ENCODE measurements at regions not wholly inside any gene's neighbourhood (a gene's known extent, or its start where the extent isn't known, plus 50 kb on each side); places are given as distances from the start of the nearest gene placed in this dataset.

DNA sequence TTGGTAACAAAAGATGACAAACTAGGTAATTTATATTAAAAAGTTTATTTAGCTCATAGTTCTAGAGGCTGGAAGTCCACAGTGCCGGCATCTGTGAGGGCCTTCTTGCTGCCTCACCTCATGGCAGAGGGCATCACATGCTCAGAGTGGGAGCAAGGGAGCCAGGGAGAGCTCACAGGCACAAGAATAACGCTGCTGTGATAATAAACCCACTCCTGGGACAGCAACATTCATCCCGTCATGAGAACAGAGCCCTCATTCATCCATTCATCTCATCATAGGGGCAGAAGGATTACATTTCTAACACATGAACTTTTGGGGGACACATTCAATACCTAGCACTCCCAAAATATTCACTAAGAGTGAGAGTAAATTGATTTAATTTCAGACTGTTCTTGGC is 170.6 kb upstream of the AKR1E2 start:
- Mint-ChIP-seq H3K36me3 (ENCODE audit: low read depth, unreplicated experiment) (no peaks in the 10 kb centered on the region), H3K4me3 (ENCODE audit: unreplicated experiment) (no peak overlapping the region), H3K27ac (ENCODE audit: unreplicated experiment) (peak overlapping the region; percentile 70), H3K27me3 (ENCODE audit: low read depth, unreplicated experiment) (no peaks in the 10 kb centered on the region), H3K4me1 (ENCODE audit: low read depth, unreplicated experiment) (peaks cover 8% of the 10 kb centered on the region), H3K9me3 (ENCODE audit: unreplicated experiment) (no peaks in the 10 kb centered on the region)
- Histone ChIP-seq H3K27ac (ENCODE audit: low read depth, low read length) (no peak overlapping the region), H3K4me1 (ENCODE audit: insufficient read depth, low read length) (no peaks in the 10 kb centered on the region), H3K4me3 (ENCODE audit: insufficient read depth, low read depth, low read length) (no peak overlapping the region), H4K20me1 (ENCODE audit: insufficient read depth, low read length) (no peaks in the 10 kb centered on the region), H3K36me3 (ENCODE audit: insufficient read depth, low read length) (no peaks in the 10 kb centered on the region), H3K4me2 (ENCODE audit: low read length) (no peak overlapping the region), H3K27me3 (ENCODE audit: insufficient read depth, low read length) (no peaks in the 10 kb centered on the region), H3K9ac (ENCODE audit: low read length) (no peak overlapping the region), H2AFZ (ENCODE audit: low read depth, low read length) (no peak overlapping the region), H3K9me3 (ENCODE audit: insufficient read depth, low read depth, low read length) (no peaks in the 10 kb centered on the region), H3K79me2 (ENCODE audit: insufficient read depth, low read length) (no peaks in the 10 kb centered on the region)
- no peak for DNase-seq (ENCODE audit: low read depth)
- FAIRE-seq, result no peak
- TF ChIP-seq, protein P1, sequence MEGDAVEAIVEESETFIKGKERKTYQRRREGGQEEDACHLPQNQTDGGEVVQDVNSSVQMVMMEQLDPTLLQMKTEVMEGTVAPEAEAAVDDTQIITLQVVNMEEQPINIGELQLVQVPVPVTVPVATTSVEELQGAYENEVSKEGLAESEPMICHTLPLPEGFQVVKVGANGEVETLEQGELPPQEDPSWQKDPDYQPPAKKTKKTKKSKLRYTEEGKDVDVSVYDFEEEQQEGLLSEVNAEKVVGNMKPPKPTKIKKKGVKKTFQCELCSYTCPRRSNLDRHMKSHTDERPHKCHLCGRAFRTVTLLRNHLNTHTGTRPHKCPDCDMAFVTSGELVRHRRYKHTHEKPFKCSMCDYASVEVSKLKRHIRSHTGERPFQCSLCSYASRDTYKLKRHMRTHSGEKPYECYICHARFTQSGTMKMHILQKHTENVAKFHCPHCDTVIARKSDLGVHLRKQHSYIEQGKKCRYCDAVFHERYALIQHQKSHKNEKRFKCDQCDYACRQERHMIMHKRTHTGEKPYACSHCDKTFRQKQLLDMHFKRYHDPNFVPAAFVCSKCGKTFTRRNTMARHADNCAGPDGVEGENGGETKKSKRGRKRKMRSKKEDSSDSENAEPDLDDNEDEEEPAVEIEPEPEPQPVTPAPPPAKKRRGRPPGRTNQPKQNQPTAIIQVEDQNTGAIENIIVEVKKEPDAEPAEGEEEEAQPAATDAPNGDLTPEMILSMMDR (IDR thresholded peaks at IDR 0.05; ENCODE audit: insufficient read depth, low read depth, low read length), result no peak
- no peak for TF ChIP-seq EZH2 (IDR thresholded peaks at IDR 0.05; ENCODE audit: insufficient read depth, low read length)

DNA sequence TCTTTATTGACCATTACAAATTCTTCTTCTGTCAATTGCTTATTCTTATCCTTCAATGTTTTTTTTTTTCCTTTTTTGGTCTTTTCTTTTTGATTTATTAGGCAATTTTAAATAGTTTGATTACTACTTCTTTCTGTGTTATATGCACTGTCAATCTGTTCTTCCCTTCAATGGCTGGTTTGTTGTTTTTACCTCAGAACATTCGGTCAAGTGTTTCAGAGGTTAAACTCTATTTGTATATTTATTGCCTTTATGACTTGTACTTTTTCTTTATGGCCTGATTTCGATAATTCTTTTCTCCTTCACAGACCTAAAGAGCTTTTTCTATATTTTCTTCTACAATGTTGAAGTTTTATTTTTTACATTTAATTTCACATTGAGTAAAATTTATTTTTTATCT is 171.5 kb upstream of the AKR1E2 start:
- H3K27ac Mint-ChIP-seq (ENCODE audit: unreplicated experiment), result no peak overlapping the region

DNA sequence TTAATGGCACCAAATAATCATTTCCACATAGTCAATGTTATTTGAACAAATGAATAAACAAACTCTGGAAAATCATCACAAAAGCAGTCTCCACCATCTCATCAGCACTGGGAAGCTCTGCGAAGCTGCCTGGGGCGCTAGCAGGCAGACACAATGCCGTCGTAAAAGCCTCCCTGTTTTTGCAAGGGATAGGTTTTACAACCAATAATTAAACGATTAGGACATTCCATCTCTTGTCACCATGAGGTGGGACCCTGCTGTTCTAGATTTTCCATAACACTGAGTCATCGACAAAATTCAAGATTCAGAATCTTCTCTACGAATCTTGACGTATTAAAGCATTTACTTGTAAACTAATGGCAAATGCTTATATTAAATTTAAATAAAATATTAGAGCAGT is 172.8 kb upstream of the AKR1E2 start:
- Histone ChIP-seq H3K9ac (ENCODE audit: low read length) (no peak overlapping the region), H3K27ac (ENCODE audit: low read depth, low read length) (no peak overlapping the region), H3K4me1 (ENCODE audit: insufficient read depth, low read length) (no peaks in the 10 kb centered on the region), H3K79me2 (ENCODE audit: insufficient read depth, low read length) (no peaks in the 10 kb centered on the region), H3K4me2 (ENCODE audit: low read length) (no peak overlapping the region), H4K20me1 (ENCODE audit: insufficient read depth, low read length) (no peaks in the 10 kb centered on the region), H3K4me3 (ENCODE audit: insufficient read depth, low read depth, low read length) (no peak overlapping the region), H3K27me3 (ENCODE audit: insufficient read depth, low read length) (no peaks in the 10 kb centered on the region), H3K36me3 (ENCODE audit: insufficient read depth, low read length) (no peaks in the 10 kb centered on the region), H2AFZ (ENCODE audit: low read depth, low read length) (no peak overlapping the region), H3K9me3 (ENCODE audit: insufficient read depth, low read depth, low read length) (no peaks in the 10 kb centered on the region)
- no peak for FAIRE-seq
- H3K9me3 Mint-ChIP-seq (ENCODE audit: unreplicated experiment), result no peaks in the 10 kb centered on the region
- no peak overlapping the region for H3K4me3 Mint-ChIP-seq (ENCODE audit: unreplicated experiment)
- H3K27ac Mint-ChIP-seq (ENCODE audit: unreplicated experiment), result no peak overlapping the region
- no peaks in the 10 kb centered on the region for H3K36me3 Mint-ChIP-seq (ENCODE audit: low read depth, unreplicated experiment)
- H3K27me3 Mint-ChIP-seq (ENCODE audit: low read depth, unreplicated experiment), result no peaks in the 10 kb centered on the region
- no peak for TF ChIP-seq EZH2 (IDR thresholded peaks at IDR 0.05; ENCODE audit: insufficient read depth, low read length)
- TF ChIP-seq, protein P1 (IDR thresholded peaks at IDR 0.05; ENCODE audit: insufficient read depth, low read depth, low read length), result no peak
- no peak for DNase-seq (ENCODE audit: low read depth)
- peaks cover 13% of the 10 kb centered on the region for H3K4me1 Mint-ChIP-seq (ENCODE audit: low read depth, unreplicated experiment)

More for the DNA sequence above, 171.5 kb upstream of the AKR1E2 start:
- no peak overlapping the region for H3K4me3 Mint-ChIP-seq (ENCODE audit: unreplicated experiment)
- no peak overlapping the region for H3K9ac ChIP-seq (ENCODE audit: low read length)
- no peak overlapping the region for H3K4me3 ChIP-seq (ENCODE audit: insufficient read depth, low read depth, low read length)
- H3K27me3 ChIP-seq (ENCODE audit: insufficient read depth, low read length), result no peaks in the 10 kb centered on the region
- no peaks in the 10 kb centered on the region for H3K36me3 Mint-ChIP-seq (ENCODE audit: low read depth, unreplicated experiment)
- H2AFZ ChIP-seq (ENCODE audit: low read depth, low read length), result no peak overlapping the region
- H4K20me1 ChIP-seq (ENCODE audit: insufficient read depth, low read length), result no peaks in the 10 kb centered on the region
- peaks cover 13% of the 10 kb centered on the region for H3K4me1 Mint-ChIP-seq (ENCODE audit: low read depth, unreplicated experiment)
- FAIRE-seq (no peak), DNase-seq (ENCODE audit: low read depth) (no peak)
- H3K27me3 Mint-ChIP-seq (ENCODE audit: low read depth, unreplicated experiment), result no peaks in the 10 kb centered on the region
- H3K9me3 Mint-ChIP-seq (ENCODE audit: unreplicated experiment), result no peaks in the 10 kb centered on the region
- no peaks in the 10 kb centered on the region for H3K4me1 ChIP-seq (ENCODE audit: insufficient read depth, low read length)
- TF ChIP-seq, protein P1 (IDR thresholded peaks at IDR 0.05; ENCODE audit: insufficient read depth, low read depth, low read length), result no peak
- H3K9me3 ChIP-seq (ENCODE audit: insufficient read depth, low read depth, low read length), result no peaks in the 10 kb centered on the region
- H3K27ac ChIP-seq (ENCODE audit: low read depth, low read length), result no peak overlapping the region
- no peaks in the 10 kb centered on the region for H3K36me3 ChIP-seq (ENCODE audit: insufficient read depth, low read length)
- H3K4me2 ChIP-seq (ENCODE audit: low read length), result no peak overlapping the region
- no peaks in the 10 kb centered on the region for H3K79me2 ChIP-seq (ENCODE audit: insufficient read depth, low read length)
